ENCODE measurements at regions not wholly inside any gene's neighbourhood (a gene's known extent, or its start where the extent isn't known, plus 50 kb on each side); places are given as distances from the start of the nearest gene placed in this dataset.

- H3K36me3 Mint-ChIP-seq (ENCODE audit: low read depth, unreplicated experiment), result no peaks in the 10 kb centered on the region
- Histone ChIP-seq H2AFZ (ENCODE audit: low read depth, low read length) (no peak overlapping the region), H3K27me3 (ENCODE audit: insufficient read depth, low read length) (no peaks in the 10 kb centered on the region), H3K27ac (ENCODE audit: low read depth, low read length) (no peak overlapping the region), H3K36me3 (ENCODE audit: insufficient read depth, low read length) (no peaks in the 10 kb centered on the region), H4K20me1 (ENCODE audit: insufficient read depth, low read length) (no peaks in the 10 kb centered on the region), H3K9me3 (ENCODE audit: insufficient read depth, low read depth, low read length) (peaks cover 4% of the 10 kb centered on the region), H3K4me2 (ENCODE audit: low read length) (no peak overlapping the region), H3K4me3 (ENCODE audit: insufficient read depth, low read depth, low read length) (no peak overlapping the region), H3K9ac (ENCODE audit: low read length) (no peak overlapping the region), H3K79me2 (ENCODE audit: insufficient read depth, low read length) (no peaks in the 10 kb centered on the region), H3K4me1 (ENCODE audit: insufficient read depth, low read length) (no peaks in the 10 kb centered on the region)
- no peaks in the 10 kb centered on the region for H3K27me3 Mint-ChIP-seq (ENCODE audit: low read depth, unreplicated experiment)
- no peak overlapping the region for H3K4me3 Mint-ChIP-seq (ENCODE audit: unreplicated experiment)
- FAIRE-seq (no peak), DNase-seq (ENCODE audit: low read depth) (no peak)
- no peaks in the 10 kb centered on the region for H3K9me3 Mint-ChIP-seq (ENCODE audit: unreplicated experiment)
- no peaks in the 10 kb centered on the region for H3K4me1 Mint-ChIP-seq (ENCODE audit: low read depth, unreplicated experiment)
- no peak overlapping the region for H3K27ac Mint-ChIP-seq (ENCODE audit: unreplicated experiment)
- TF ChIP-seq EZH2 (IDR thresholded peaks at IDR 0.05; ENCODE audit: insufficient read depth, low read length) (no peak), CTCF (IDR thresholded peaks at IDR 0.05; ENCODE audit: insufficient read depth, low read depth, low read length) (no peak)
These were observed 361.0 kb downstream of the GRXCR1 start for GRCh38 chr4:43253541-43253940.

GRCh38 chr4:43264730-43265129 is 372.2 kb downstream of the GRXCR1 start:
- no peaks in the 10 kb centered on the region for H3K9me3 ChIP-seq (ENCODE audit: insufficient read depth, low read depth, low read length)
- H3K27me3 Mint-ChIP-seq (ENCODE audit: low read depth, unreplicated experiment), result no peaks in the 10 kb centered on the region
- DNase-seq (ENCODE audit: low read depth) (no peak), FAIRE-seq (no peak)
- H3K79me2 ChIP-seq (ENCODE audit: insufficient read depth, low read length), result no peaks in the 10 kb centered on the region
- no peaks in the 10 kb centered on the region for H3K27me3 ChIP-seq (ENCODE audit: insufficient read depth, low read length)
- H3K36me3 Mint-ChIP-seq (ENCODE audit: low read depth, unreplicated experiment), result no peaks in the 10 kb centered on the region
- no peaks in the 10 kb centered on the region for H4K20me1 ChIP-seq (ENCODE audit: insufficient read depth, low read length)
- H3K9me3 Mint-ChIP-seq (ENCODE audit: unreplicated experiment), result peaks cover 3% of the 10 kb centered on the region
- H3K36me3 ChIP-seq (ENCODE audit: insufficient read depth, low read length), result no peaks in the 10 kb centered on the region
- H3K4me1 ChIP-seq (ENCODE audit: insufficient read depth, low read length), result no peaks in the 10 kb centered on the region
- H3K27ac ChIP-seq (ENCODE audit: low read depth, low read length), result no peak overlapping the region
- H3K4me2 ChIP-seq (ENCODE audit: low read length), result no peak overlapping the region
- TF ChIP-seq CTCF (IDR thresholded peaks at IDR 0.05; ENCODE audit: insufficient read depth, low read depth, low read length), result no peak
- no peak for TF ChIP-seq EZH2 (IDR thresholded peaks at IDR 0.05; ENCODE audit: insufficient read depth, low read length)
- no peak overlapping the region for H2AFZ ChIP-seq (ENCODE audit: low read depth, low read length)
- no peaks in the 10 kb centered on the region for H3K4me1 Mint-ChIP-seq (ENCODE audit: low read depth, unreplicated experiment)
- no peak overlapping the region for H3K27ac Mint-ChIP-seq (ENCODE audit: unreplicated experiment)
- H3K9ac ChIP-seq (ENCODE audit: low read length), result no peak overlapping the region
- H3K4me3 ChIP-seq (ENCODE audit: insufficient read depth, low read depth, low read length), result no peak overlapping the region
- no peak overlapping the region for H3K4me3 Mint-ChIP-seq (ENCODE audit: unreplicated experiment)

GRCh38 chr4:43271946-43272345 is 379.4 kb downstream of the GRXCR1 start:
- no peaks in the 10 kb centered on the region for H3K27me3 Mint-ChIP-seq (ENCODE audit: low read depth, unreplicated experiment)
- no peaks in the 10 kb centered on the region for H4K20me1 ChIP-seq (ENCODE audit: insufficient read depth, low read length)
- peaks cover 8% of the 10 kb centered on the region for H3K4me1 Mint-ChIP-seq (ENCODE audit: low read depth, unreplicated experiment)
- H3K36me3 Mint-ChIP-seq (ENCODE audit: low read depth, unreplicated experiment), result no peaks in the 10 kb centered on the region
- H3K27ac ChIP-seq (ENCODE audit: low read depth, low read length), result no peak overlapping the region
- no peaks in the 10 kb centered on the region for H3K9me3 ChIP-seq (ENCODE audit: insufficient read depth, low read depth, low read length)
- TF ChIP-seq EZH2 (IDR thresholded peaks at IDR 0.05; ENCODE audit: insufficient read depth, low read length), result no peak
- no peaks in the 10 kb centered on the region for H3K36me3 ChIP-seq (ENCODE audit: insufficient read depth, low read length)
- H3K27ac Mint-ChIP-seq (ENCODE audit: unreplicated experiment), result no peak overlapping the region
- H3K27me3 ChIP-seq (ENCODE audit: insufficient read depth, low read length), result no peaks in the 10 kb centered on the region
- H2AFZ ChIP-seq (ENCODE audit: low read depth, low read length), result no peak overlapping the region
- DNase-seq (ENCODE audit: low read depth) (no peak), FAIRE-seq (no peak)
- no peak overlapping the region for H3K4me2 ChIP-seq (ENCODE audit: low read length)
- H3K79me2 ChIP-seq (ENCODE audit: insufficient read depth, low read length), result no peaks in the 10 kb centered on the region
- no peak overlapping the region for H3K4me3 ChIP-seq (ENCODE audit: insufficient read depth, low read depth, low read length)
- no peak overlapping the region for H3K9ac ChIP-seq (ENCODE audit: low read length)
- H3K4me1 ChIP-seq (ENCODE audit: insufficient read depth, low read length), result no peaks in the 10 kb centered on the region
- no peak overlapping the region for H3K4me3 Mint-ChIP-seq (ENCODE audit: unreplicated experiment)
- H3K9me3 Mint-ChIP-seq (ENCODE audit: unreplicated experiment), result no peaks in the 10 kb centered on the region
